ENCODE measurements at regions not wholly inside any gene's neighbourhood (a gene's known extent, or its start where the extent isn't known, plus 50 kb on each side); places are given as distances from the start of the nearest gene placed in this dataset.

DNA sequence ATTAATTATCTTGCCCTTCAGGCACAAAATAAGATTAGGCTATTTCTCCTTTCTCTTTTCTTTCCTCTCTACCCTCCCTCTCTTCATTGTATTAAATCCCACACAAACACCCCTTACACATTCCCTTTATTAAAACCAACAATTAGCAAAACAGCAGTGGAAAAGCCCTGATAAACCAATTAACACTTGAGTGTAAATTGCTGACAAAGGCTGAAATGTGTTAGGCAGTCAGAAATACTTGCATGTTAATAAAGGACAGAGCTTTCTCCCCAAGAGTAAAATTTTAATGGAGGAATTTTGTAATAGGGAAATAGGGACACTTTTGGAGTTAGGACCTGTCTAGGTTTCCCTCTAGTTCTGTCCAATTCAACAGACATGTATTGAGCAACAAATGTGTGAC lies 370.9 kb downstream of the MRPS30 start:
- no peaks in the 10 kb centered on the region for H3K36me3 Mint-ChIP-seq (ENCODE audit: low read depth)
- no peak overlapping the region for H3K4me3 Mint-ChIP-seq
- H3K27ac Mint-ChIP-seq: no peak overlapping the region
- CTCF ChIA-PET: no interaction called here
- H3K27me3 Mint-ChIP-seq (ENCODE audit: low read depth): no peaks in the 10 kb centered on the region
- peaks cover 17% of the 10 kb centered on the region for H3K9me3 Mint-ChIP-seq (ENCODE audit: insufficient read depth)
- POLR2A ChIA-PET: no interaction called here
- ATAC-seq: no peak
- no peak for DNase-seq
- no peaks in the 10 kb centered on the region for H3K4me1 Mint-ChIP-seq (ENCODE audit: low read depth)

- DNase-seq (no peak), ATAC-seq (no peak)
- ChIA-PET CTCF (no interaction called here), POLR2A (no interaction called here)
- H3K36me3 Mint-ChIP-seq (ENCODE audit: low read depth): no peaks in the 10 kb centered on the region
- H3K27ac Mint-ChIP-seq: no peak overlapping the region
- no peaks in the 10 kb centered on the region for H3K4me1 Mint-ChIP-seq (ENCODE audit: low read depth)
- no peaks in the 10 kb centered on the region for H3K27me3 Mint-ChIP-seq (ENCODE audit: low read depth)
- H3K9me3 Mint-ChIP-seq (ENCODE audit: insufficient read depth): peaks cover 23% of the 10 kb centered on the region
- no peak overlapping the region for H3K4me3 Mint-ChIP-seq
Measured at GRCh38 chr5:45189042-45189441, 380.3 kb downstream of the MRPS30 start.

- ATAC-seq: no peak
- no peak overlapping the region for H3K27ac Mint-ChIP-seq
Measured at GRCh38 chr5:45189481-45189880, 380.7 kb downstream of the MRPS30 start.

DNA sequence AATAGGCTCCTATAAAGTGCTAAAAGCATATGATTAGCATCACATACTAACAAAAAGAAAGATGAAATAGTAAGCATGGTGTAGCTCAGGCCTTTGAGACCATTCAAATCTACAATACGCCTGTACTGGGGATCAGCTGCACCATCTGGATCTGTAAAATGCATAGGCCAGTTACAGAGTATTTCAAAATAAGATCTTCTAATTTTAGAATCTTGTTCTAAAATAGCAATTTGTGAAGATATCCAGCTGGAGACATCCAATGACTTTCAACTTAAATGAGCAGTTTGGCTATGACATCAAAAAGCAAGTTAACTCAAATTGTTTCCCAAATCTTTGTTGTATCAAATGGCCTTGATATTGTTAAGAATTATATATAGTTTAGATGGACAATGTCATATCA lies 386.3 kb downstream of the MRPS30 start:
- ChIA-PET CTCF (no interaction called here), POLR2A (no interaction called here)
- H3K27me3 Mint-ChIP-seq (ENCODE audit: low read depth): no peaks in the 10 kb centered on the region
- no peaks in the 10 kb centered on the region for H3K36me3 Mint-ChIP-seq (ENCODE audit: low read depth)
- H3K4me3 Mint-ChIP-seq: no peak overlapping the region
- ATAC-seq (no peak), DNase-seq (no peak)
- H3K4me1 Mint-ChIP-seq (ENCODE audit: low read depth): no peaks in the 10 kb centered on the region
- no peak overlapping the region for H3K27ac Mint-ChIP-seq
- H3K9me3 Mint-ChIP-seq (ENCODE audit: insufficient read depth): peaks cover 27% of the 10 kb centered on the region

More at GRCh38 chr5:45189481-45189880, 380.7 kb downstream of the MRPS30 start:
- no peak for DNase-seq
- no peaks in the 10 kb centered on the region for H3K36me3 Mint-ChIP-seq (ENCODE audit: low read depth)
- CTCF ChIA-PET: no interaction called here
- H3K9me3 Mint-ChIP-seq (ENCODE audit: insufficient read depth): peaks cover 23% of the 10 kb centered on the region
- no peak overlapping the region for H3K4me3 Mint-ChIP-seq
- H3K4me1 Mint-ChIP-seq (ENCODE audit: low read depth): no peaks in the 10 kb centered on the region
- POLR2A ChIA-PET: no interaction called here
- H3K27me3 Mint-ChIP-seq (ENCODE audit: low read depth): no peaks in the 10 kb centered on the region
